Stimulated activated CD8-positive, alpha-beta memory T cell treated with anti-CD3 and anti-CD28 coated beads, Interleukin-12 subunit alpha, Interleukin-12 subunit beta, amount 100 ng/mL, for 24 hours (primary cell): ENCODE measurements at regions not wholly inside any gene's neighbourhood (a gene's known extent, or its start where the extent isn't known, plus 50 kb on each side); places are given as distances from the start of the nearest gene placed in this dataset.

Source experiments
- DNase-seq: peaks from one replicate; pipeline ENCODE4 v3.0.0-alpha.2; 2020; ENCODE audit errors: extremely low read depth

- DNase-seq = no peak
Observed at GRCh38 chr9:109945573-109945972, 165.6 kb downstream of the PALM2AKAP2 start.

GRCh38 chr9:109948453-109948852 lies 168.5 kb downstream of the PALM2AKAP2 start:
- DNase-seq = no peak

GRCh38 chr9:109950710-109951443 lies 170.9 kb downstream of the PALM2AKAP2 start:
- no peak for DNase-seq

GRCh38 chr9:109953300-109953699 lies 173.3 kb downstream of the PALM2AKAP2 start:
- DNase-seq = no peak

- no peak for DNase-seq
Observed at GRCh38 chr9:109953813-109954497, 174.0 kb downstream of the PALM2AKAP2 start.

GRCh38 chr9:109956717-109957440 lies 176.9 kb downstream of the PALM2AKAP2 start:
- no peak for DNase-seq

- no peak for DNase-seq
Observed at GRCh38 chr9:109959679-109960078, 179.7 kb downstream of the PALM2AKAP2 start.

GRCh38 chr9:109961626-109962025 lies 181.6 kb downstream of the PALM2AKAP2 start:
- no peak for DNase-seq

- DNase-seq = no peak
Observed at GRCh38 chr9:109962215-109962614, 182.2 kb downstream of the PALM2AKAP2 start.

- no peak for DNase-seq
Observed at GRCh38 chr9:109963079-109963478, 183.1 kb downstream of the PALM2AKAP2 start.

- DNase-seq = no peak
Observed at GRCh38 chr9:109966643-109967368, 186.8 kb downstream of the PALM2AKAP2 start.

GRCh38 chr9:109967651-109968642 lies 187.9 kb downstream of the PALM2AKAP2 start:
- no peak for DNase-seq

GRCh38 chr9:109969011-109969410 lies 189.0 kb downstream of the PALM2AKAP2 start:
- no peak for DNase-seq

GRCh38 chr9:109969573-109970237 lies 189.7 kb downstream of the PALM2AKAP2 start:
- no peak for DNase-seq

GRCh38 chr9:109971226-109971625 lies 191.2 kb downstream of the PALM2AKAP2 start:
- no peak for DNase-seq

- no peak for DNase-seq
Observed at GRCh38 chr9:109972026-109972882, 192.3 kb downstream of the PALM2AKAP2 start.

GRCh38 chr9:109973336-109973735 lies 193.3 kb downstream of the PALM2AKAP2 start:
- DNase-seq = no peak

- no peak for DNase-seq
Observed at GRCh38 chr9:109974143-109974917, 194.3 kb downstream of the PALM2AKAP2 start.

- no peak for DNase-seq
Observed at GRCh38 chr9:109974918-109975276, 194.9 kb downstream of the PALM2AKAP2 start.
